ENCODE measurements at regions not wholly inside any gene's neighbourhood (a gene's known extent, or its start where the extent isn't known, plus 50 kb on each side); places are given as distances from the start of the nearest gene placed in this dataset.

DNA sequence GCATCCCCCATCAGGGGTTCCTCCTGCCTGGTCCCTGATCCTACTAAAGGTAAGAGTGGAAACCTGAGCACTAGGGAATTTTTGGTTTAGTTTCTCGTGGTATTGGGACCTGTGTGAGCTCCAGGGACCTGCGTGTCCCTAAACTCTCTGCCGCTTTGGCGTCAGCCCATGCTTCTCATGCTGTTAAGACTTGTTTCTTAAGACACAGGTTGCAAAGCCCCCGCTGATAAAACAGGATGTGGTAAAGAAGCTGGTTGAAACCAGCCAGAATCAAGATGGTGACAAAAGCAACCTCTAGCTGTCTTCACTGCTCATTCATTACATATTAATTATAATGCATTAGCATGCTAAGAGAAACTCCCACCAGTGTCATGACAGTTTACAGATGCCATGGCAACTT lies 64.6 kb downstream of the LYZL4 start:
- no peak for TF ChIP-seq CTCF (IDR thresholded peaks at IDR 0.05)
- Histone ChIP-seq H3K27ac (peak overlapping the region; percentile 77), H3K27me3 (no peaks in the 10 kb centered on the region), H3K4me3 (ENCODE audit: low read depth in 1 of 2, low read length in 1 of 2) (no peak overlapping the region), H3K36me3 (no peaks in the 10 kb centered on the region), H3K9me3 (no peaks in the 10 kb centered on the region), H3K4me1 (ENCODE audit: control insufficient read depth in 1 of 2, insufficient read depth in 1 of 2, low read depth in 1 of 2, low read length in 1 of 2) (peaks cover 6 to 52% of the 10 kb centered on the region in 2 experiments)

GRCh38 chr3:42340466-42340865 lies 69.9 kb downstream of the LYZL4 start:
- H3K4me1 ChIP-seq (ENCODE audit: control insufficient read depth in 1 of 2, insufficient read depth in 1 of 2, low read depth in 1 of 2, low read length in 1 of 2), result peaks cover 0 to 37% of the 10 kb centered on the region in 2 experiments
- H3K9me3 ChIP-seq, result no peaks in the 10 kb centered on the region
- H3K27ac ChIP-seq, result no peak overlapping the region
- TF ChIP-seq CTCF (IDR thresholded peaks at IDR 0.05), result no peak
- H3K4me3 ChIP-seq (ENCODE audit: low read depth in 1 of 2, low read length in 1 of 2), result no peak overlapping the region
- H3K36me3 ChIP-seq, result no peaks in the 10 kb centered on the region
- H3K27me3 ChIP-seq, result no peaks in the 10 kb centered on the region

DNA sequence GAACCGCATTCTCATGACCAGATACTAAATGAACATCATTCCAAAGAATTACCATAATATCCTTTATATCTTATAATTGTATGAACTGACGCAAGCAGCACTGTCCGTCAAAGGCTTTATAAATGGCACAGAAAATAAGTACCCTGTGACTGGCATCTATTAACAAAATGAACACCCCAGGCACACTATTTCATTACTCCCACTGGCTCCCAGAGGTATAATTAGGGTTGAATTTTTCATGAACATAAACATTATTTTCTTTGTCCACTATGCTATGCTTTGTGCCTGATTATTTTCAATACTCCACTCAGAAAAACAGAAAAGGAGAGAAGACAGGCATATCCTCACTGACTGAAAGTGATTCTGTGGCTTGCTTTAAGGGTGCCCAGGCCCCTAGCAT lies 71.1 kb downstream of the LYZL4 start:
- TF ChIP-seq CTCF (IDR thresholded peaks at IDR 0.05), result no peak
- Histone ChIP-seq H3K4me1 (ENCODE audit: control insufficient read depth in 1 of 2, insufficient read depth in 1 of 2, low read depth in 1 of 2, low read length in 1 of 2) (peaks cover 0 to 27% of the 10 kb centered on the region in 2 experiments), H3K27ac (no peak overlapping the region), H3K27me3 (no peaks in the 10 kb centered on the region), H3K36me3 (no peaks in the 10 kb centered on the region), H3K4me3 (ENCODE audit: low read depth in 1 of 2, low read length in 1 of 2) (no peak overlapping the region), H3K9me3 (no peaks in the 10 kb centered on the region)

- H3K4me3 ChIP-seq (ENCODE audit: low read depth in 1 of 2, low read length in 1 of 2), result no peak overlapping the region
- no peaks in the 10 kb centered on the region for H3K36me3 ChIP-seq
- H3K27ac ChIP-seq, result no peak overlapping the region
- no peaks in the 10 kb centered on the region for H3K9me3 ChIP-seq
- peaks cover 0 to 10% of the 10 kb centered on the region in 2 experiments for H3K4me1 ChIP-seq (ENCODE audit: control insufficient read depth in 1 of 2, insufficient read depth in 1 of 2, low read depth in 1 of 2, low read length in 1 of 2)
- TF ChIP-seq CTCF (IDR thresholded peaks at IDR 0.05), result no peak
- H3K27me3 ChIP-seq, result no peaks in the 10 kb centered on the region
Observed at GRCh38 chr3:42336103-42336502, 70.1 kb upstream of the CCK start.

- no peaks in the 10 kb centered on the region for H3K4me1 ChIP-seq (ENCODE audit: control insufficient read depth in 1 of 2, insufficient read depth in 1 of 2, low read depth in 1 of 2, low read length in 1 of 2)
- H3K27me3 ChIP-seq, result no peaks in the 10 kb centered on the region
- TF ChIP-seq CTCF (IDR thresholded peaks at IDR 0.05), result no peak
- H3K4me3 ChIP-seq (ENCODE audit: low read depth in 1 of 2, low read length in 1 of 2), result no peak overlapping the region
- peaks cover 5% of the 10 kb centered on the region for H3K9me3 ChIP-seq
- no peaks in the 10 kb centered on the region for H3K36me3 ChIP-seq
- H3K27ac ChIP-seq, result no peak overlapping the region
Observed at GRCh38 chr3:42317137-42317536, 51.2 kb upstream of the CCK start.

Measured in neutrophil (primary cell).